ENCODE measurements at regions not wholly inside any gene's neighbourhood (a gene's known extent, or its start where the extent isn't known, plus 50 kb on each side); places are given as distances from the start of the nearest gene placed in this dataset.

DNA sequence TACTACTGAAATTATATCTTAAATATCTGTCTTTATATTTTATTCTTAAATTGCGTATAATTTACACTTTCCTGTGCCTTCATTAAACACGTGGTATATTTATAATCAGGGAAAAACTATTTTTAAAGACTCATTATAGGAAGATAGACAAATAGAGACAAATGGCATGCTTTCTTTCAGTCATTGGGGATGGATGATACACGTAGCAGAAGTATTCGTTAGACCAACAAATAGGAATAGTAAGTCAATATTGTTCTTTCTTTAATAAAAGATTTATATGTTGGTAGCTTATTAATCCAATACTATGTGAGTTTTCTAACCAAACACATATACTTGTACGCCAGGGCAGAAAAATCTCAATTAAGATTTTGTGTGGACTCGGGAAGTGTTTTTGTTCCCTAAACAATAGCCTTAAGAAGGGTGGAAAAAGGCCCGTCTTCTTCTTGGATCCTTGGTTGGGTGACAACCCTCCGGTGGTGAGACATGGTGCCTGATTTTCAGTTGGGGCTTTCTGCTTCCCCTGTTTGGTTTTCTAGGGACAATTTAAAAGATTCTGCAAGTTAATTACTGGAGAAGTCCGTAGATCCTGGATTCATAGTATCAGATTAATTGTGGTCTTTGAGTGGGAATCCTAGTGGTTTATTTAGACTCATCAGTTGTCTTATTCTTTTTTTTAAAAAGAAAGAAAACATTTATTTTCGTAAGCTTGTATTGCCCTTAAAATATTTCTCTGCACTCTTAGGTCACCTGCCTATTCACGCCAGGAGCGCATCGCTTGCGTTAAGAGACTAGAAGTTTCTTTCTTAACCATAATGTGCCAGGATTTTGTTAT lies 83.5 kb upstream of the WNT7B start:
- no peak for TF ChIP-seq CTCF (IDR thresholded peaks at IDR 0.05; ENCODE audit: low read length)
- TF ChIP-seq EZH2 (IDR thresholded peaks at IDR 0.05; ENCODE audit: borderline replicate concordance, low read length) = no peak

All from OCI-LY1 (cell line).